GM18870 (cell line): ENCODE measurements at regions not wholly inside any gene's neighbourhood (a gene's known extent, or its start where the extent isn't known, plus 50 kb on each side); places are given as distances from the start of the nearest gene placed in this dataset.

Experiments used
- ATAC-seq: cut with Tn5 transposase; IDR thresholded peaks from one replicate; pipeline ENCODE4 v1.9.1; 2021; ENCODE audit warnings: moderate library complexity; ENCODE audit not compliant: unreplicated experiment

GRCh38 chr16:82567175-82567574, 59.6 kb upstream of the CDH13 start:
- no peak for ATAC-seq

- no peak for ATAC-seq
These were observed 63.4 kb upstream of the CDH13 start for GRCh38 chr16:82563401-82563800.

GRCh38 chr16:82562183-82562683, 64.5 kb upstream of the CDH13 start:
- no peak for ATAC-seq

- ATAC-seq: no peak
These were observed 65.9 kb upstream of the CDH13 start for GRCh38 chr16:82560805-82561325.

GRCh38 chr16:82544378-82545160, 82.2 kb upstream of the CDH13 start:
- no peak for ATAC-seq

- no peak for ATAC-seq
These were observed 84.1 kb upstream of the CDH13 start for GRCh38 chr16:82542714-82543113.

GRCh38 chr16:82541103-82541502, 85.7 kb upstream of the CDH13 start:
- no peak for ATAC-seq

GRCh38 chr16:82535764-82536163, 91.0 kb upstream of the CDH13 start:
- no peak for ATAC-seq

GRCh38 chr16:82535262-82535661, 91.5 kb upstream of the CDH13 start:
- no peak for ATAC-seq

- ATAC-seq: no peak
These were observed 93.6 kb upstream of the CDH13 start for GRCh38 chr16:82533189-82533588.

GRCh38 chr16:82530883-82531282, 95.9 kb upstream of the CDH13 start:
- no peak for ATAC-seq

GRCh38 chr16:82527101-82527500, 99.7 kb upstream of the CDH13 start:
- no peak for ATAC-seq

GRCh38 chr16:82524976-82525375, 101.8 kb upstream of the CDH13 start:
- ATAC-seq: no peak

GRCh38 chr16:82523815-82524214, 103.0 kb upstream of the CDH13 start:
- no peak for ATAC-seq

GRCh38 chr16:82522026-82522425, 104.7 kb upstream of the CDH13 start:
- no peak for ATAC-seq

GRCh38 chr16:82518811-82519210, 108.0 kb upstream of the CDH13 start:
- ATAC-seq: no peak

- ATAC-seq: no peak
These were observed 112.5 kb upstream of the CDH13 start for GRCh38 chr16:82514262-82514661.

- no peak for ATAC-seq
These were observed 115.9 kb upstream of the CDH13 start for GRCh38 chr16:82510789-82511305.

- no peak for ATAC-seq
These were observed 116.9 kb upstream of the CDH13 start for GRCh38 chr16:82509691-82510430.

- ATAC-seq: no peak
These were observed 119.8 kb upstream of the CDH13 start for GRCh38 chr16:82506692-82507670.

GRCh38 chr16:82504836-82505235, 121.9 kb upstream of the CDH13 start:
- no peak for ATAC-seq
